ENCODE measurements at regions not wholly inside any gene's neighbourhood (a gene's known extent, or its start where the extent isn't known, plus 50 kb on each side); places are given as distances from the start of the nearest gene placed in this dataset.

DNA sequence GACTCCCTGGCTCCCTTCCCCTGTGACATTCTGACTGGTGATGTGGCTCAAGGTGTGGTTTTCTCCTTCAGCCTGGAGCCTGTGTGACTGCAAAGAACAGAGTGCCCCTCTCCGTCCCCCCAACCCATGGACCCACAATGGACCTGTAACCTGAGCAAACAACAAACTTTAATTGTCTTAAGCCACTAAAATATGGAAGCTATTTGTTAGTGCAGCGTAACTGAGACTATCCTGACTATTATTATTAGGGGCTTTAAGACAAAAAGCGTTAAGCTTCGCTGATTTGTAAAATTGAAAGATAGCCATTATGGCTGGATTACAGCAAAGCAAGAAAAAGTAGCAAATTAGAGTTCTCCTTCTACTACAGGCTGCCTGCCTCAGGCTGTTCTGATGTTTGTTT, 426.9 kb downstream of the STK39 start:
- TF ChIP-seq EZH2 (IDR thresholded peaks at IDR 0.05) (no peak), POLR2AphosphoS5 (IDR thresholded peaks at IDR 0.05; ENCODE audit: borderline replicate concordance, low read depth, low read length) (no peak), FOXP2 (optimal IDR thresholded peaks at IDR 0.05; ENCODE audit: control extremely low read depth, extremely low read length, insufficient read depth) (no peak)
